Endodermal cell (in vitro differentiated cells): ENCODE measurements at regions not wholly inside any gene's neighbourhood (a gene's known extent, or its start where the extent isn't known, plus 50 kb on each side); places are given as distances from the start of the nearest gene placed in this dataset.
A peak's percentile ranks its signal among the peaks of the same experiment; 100 is the strongest.
"Not testable (repeated sequence)": the region's sequence is repeated elsewhere in the genome, so short reads cannot be mapped to it uniquely, and the experiment has no call there.

Experiments
- DNase-seq: peaks from one replicate; pipeline ENCODE4 v3.0.0-alpha.2; 2017
- H3K27ac ChIP-seq: 2 replicates; pipeline ENCODE4 v1.5.1; 2013; ENCODE audit warnings: mild to moderate bottlenecking, low read depth, low read length, moderate library complexity
- H3K27me3 ChIP-seq: 2 replicates; pipeline ENCODE4 v1.6.1; 2013; ENCODE audit warnings: mild to moderate bottlenecking, low read length, moderate library complexity; ENCODE audit not compliant: insufficient read depth, control insufficient read depth, poor library complexity, severe bottlenecking
- H3K36me3 ChIP-seq: 2 replicates; pipeline ENCODE4 v1.7.0; 2013; ENCODE audit warnings: mild to moderate bottlenecking, low read length, moderate library complexity; ENCODE audit not compliant: control insufficient read depth, insufficient read depth
- H3K4me1 ChIP-seq: one replicate; pipeline ENCODE4 v1.7.0; 2013; ENCODE audit warnings: low read length; ENCODE audit not compliant: control insufficient read depth, insufficient read depth
- H3K4me3 ChIP-seq: 2 replicates; pipeline ENCODE4 v1.5.1; 2013; ENCODE audit warnings: mild to moderate bottlenecking, low read length, moderate library complexity
- H3K9ac ChIP-seq: 2 replicates; pipeline ENCODE4 v1.6.1; 2013; ENCODE audit warnings: mild to moderate bottlenecking, low read length, moderate library complexity; ENCODE audit not compliant: poor library complexity, severe bottlenecking; ENCODE audit errors: extremely low read depth
- H3K9me3 ChIP-seq: 2 replicates; pipeline ENCODE4 v1.6.1; 2013; ENCODE audit warnings: mild to moderate bottlenecking, low read length, moderate library complexity; ENCODE audit not compliant: control insufficient read depth
- H3K27ac Mint-ChIP-seq: 2 replicates; pipeline ENCODE4 v1.8.0; 2020; ENCODE audit warnings: mixed read lengths
- H3K27me3 Mint-ChIP-seq: 2 replicates; pipeline ENCODE4 v1.8.0; 2021; ENCODE audit warnings: mild to moderate bottlenecking, mixed read lengths; ENCODE audit not compliant: insufficient read depth
- H3K36me3 Mint-ChIP-seq: 2 replicates; pipeline ENCODE4 v1.8.0; 2020; ENCODE audit warnings: low read depth, mixed read lengths
- H3K4me1 Mint-ChIP-seq: 2 replicates; pipeline ENCODE4 v1.8.0; 2020; ENCODE audit warnings: mixed read lengths
- H3K4me3 Mint-ChIP-seq: 2 replicates; pipeline ENCODE4 v1.8.0; 2020; ENCODE audit warnings: mild to moderate bottlenecking, moderate library complexity, mixed read lengths
- H3K9me3 Mint-ChIP-seq: 2 replicates; pipeline ENCODE4 v1.8.0; 2020; ENCODE audit warnings: mild to moderate bottlenecking, mixed read lengths
- WGBS, 2 experiments: methylation state at CpG; one replicate each; pipeline versions ENCODE4 v1.1.5 to v1.1.7; 2013; ENCODE audit warnings: missing lambda C conversion rate in 2 of 2, mixed read lengths in 1 of 2; ENCODE audit not compliant: insufficient coverage in 1 of 2, insufficient read length in 1 of 2; 5-methylcytosine and 5-hydroxymethylcytosine counted together

GRCh38 chr14:19162034-19162706, 194.9 kb downstream of the POTEM start:
- not testable (repeated sequence) for H3K27me3 ChIP-seq, H3K4me1 Mint-ChIP-seq, H3K27ac ChIP-seq, H3K9ac ChIP-seq, H3K27ac Mint-ChIP-seq, H3K4me3 Mint-ChIP-seq, H3K27me3 Mint-ChIP-seq, H3K36me3 Mint-ChIP-seq, H3K4me3 ChIP-seq, H3K36me3 ChIP-seq, H3K4me1 ChIP-seq
- peaks cover 12% of the 10 kb centered on the region for H3K9me3 ChIP-seq
- DNase-seq = peak; percentile 10
- H3K9me3 Mint-ChIP-seq = peaks cover 36% of the 10 kb centered on the region
- WGBS, 2 experiments = 60 to 61% methylated on average over 5 of the region's 7 CpGs

DNA sequence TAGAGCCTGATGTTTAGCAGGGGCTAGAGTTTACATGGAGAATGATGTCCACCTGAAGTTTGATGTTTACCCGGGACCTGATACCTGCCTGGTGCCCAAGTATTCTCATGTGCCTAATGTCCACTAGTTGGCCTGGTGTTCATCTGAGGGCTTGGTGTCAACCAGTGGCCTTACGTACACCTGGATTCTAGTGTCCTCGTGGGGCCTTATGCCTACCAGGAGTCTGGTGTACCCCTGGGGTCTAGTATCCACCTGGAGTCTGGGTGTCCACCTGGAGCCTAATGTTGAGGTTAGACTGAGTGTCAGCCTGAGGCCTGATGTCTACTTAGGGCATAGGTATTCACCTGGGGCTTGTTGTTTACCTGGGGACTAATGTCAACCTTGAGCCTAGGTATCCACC, 195.7 kb downstream of the POTEM start:
- H3K27me3 ChIP-seq, H3K4me3 ChIP-seq, H3K27me3 Mint-ChIP-seq, H3K4me1 ChIP-seq, H3K36me3 ChIP-seq, DNase-seq, H3K36me3 Mint-ChIP-seq, H3K9ac ChIP-seq, H3K4me1 Mint-ChIP-seq, H3K4me3 Mint-ChIP-seq, H3K27ac Mint-ChIP-seq, H3K27ac ChIP-seq: not testable (repeated sequence)
- peaks cover 41% of the 10 kb centered on the region for H3K9me3 Mint-ChIP-seq
- WGBS, 2 experiments = 60% methylated on average over 2 of the region's 3 CpGs; no CpG with 5 or more reads in 1 of the 2 experiments
- peaks cover 19% of the 10 kb centered on the region for H3K9me3 ChIP-seq

DNA sequence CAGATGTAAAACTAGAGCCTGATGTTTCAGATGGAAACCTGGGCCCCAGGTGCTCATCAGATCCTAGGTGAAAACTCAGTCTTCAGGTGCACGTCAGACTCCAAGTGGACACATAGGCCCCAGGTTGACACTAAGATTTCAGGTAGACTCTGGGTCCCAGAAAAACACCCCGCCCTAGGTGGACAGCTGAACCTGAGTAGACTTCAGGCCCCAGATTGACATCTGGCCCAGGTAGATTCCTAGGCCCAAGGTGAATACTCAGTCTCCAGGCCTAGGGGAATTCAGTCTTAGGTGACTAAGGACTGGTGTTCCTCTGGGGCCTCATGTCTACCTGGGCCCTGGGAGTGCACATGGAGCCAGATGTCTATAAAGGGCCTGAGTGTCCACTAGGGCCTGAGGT, 196.7 kb downstream of the POTEM start:
- not testable (repeated sequence) for H3K36me3 ChIP-seq, H3K9ac ChIP-seq, H3K4me3 Mint-ChIP-seq, H3K27ac ChIP-seq, H3K4me1 Mint-ChIP-seq, H3K27me3 Mint-ChIP-seq, H3K4me1 ChIP-seq, DNase-seq, H3K4me3 ChIP-seq, H3K27me3 ChIP-seq, H3K27ac Mint-ChIP-seq, H3K36me3 Mint-ChIP-seq
- H3K9me3 ChIP-seq = peaks cover 26% of the 10 kb centered on the region
- H3K9me3 Mint-ChIP-seq = peaks cover 47% of the 10 kb centered on the region
- 56 to 66% methylated on average over 2 of the region's 2 CpGs for WGBS, 2 experiments

DNA sequence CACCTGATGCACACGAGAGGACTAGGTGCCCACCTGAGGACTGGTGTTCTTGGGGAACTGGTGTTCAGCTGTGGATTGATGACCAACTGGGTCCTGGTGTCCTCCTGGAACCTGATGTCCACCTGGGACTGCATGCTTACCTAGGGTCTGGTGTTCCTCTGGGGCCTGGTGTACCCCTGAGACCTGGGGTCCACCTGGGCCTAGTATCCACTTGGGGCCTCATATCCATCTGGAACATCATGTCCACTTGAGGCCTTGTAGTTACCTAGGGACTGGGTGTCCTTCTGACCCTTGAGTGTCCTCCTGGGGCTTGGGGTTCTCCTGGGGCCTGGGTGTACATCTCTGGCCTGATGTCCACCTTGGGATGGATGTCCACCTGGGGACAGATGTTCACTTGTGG, 197.2 kb downstream of the POTEM start:
- H3K36me3 Mint-ChIP-seq, H3K27ac ChIP-seq, H3K4me3 Mint-ChIP-seq, H3K4me1 ChIP-seq, H3K27me3 Mint-ChIP-seq, H3K27me3 ChIP-seq, DNase-seq, H3K4me3 ChIP-seq, H3K36me3 ChIP-seq, H3K27ac Mint-ChIP-seq, H3K4me1 Mint-ChIP-seq, H3K9ac ChIP-seq: not testable (repeated sequence)
- peaks cover 29% of the 10 kb centered on the region for H3K9me3 ChIP-seq
- no CpG with 5 or more reads among the region's 1 CpG for WGBS, 2 experiments
- H3K9me3 Mint-ChIP-seq = peaks cover 49% of the 10 kb centered on the region

DNA sequence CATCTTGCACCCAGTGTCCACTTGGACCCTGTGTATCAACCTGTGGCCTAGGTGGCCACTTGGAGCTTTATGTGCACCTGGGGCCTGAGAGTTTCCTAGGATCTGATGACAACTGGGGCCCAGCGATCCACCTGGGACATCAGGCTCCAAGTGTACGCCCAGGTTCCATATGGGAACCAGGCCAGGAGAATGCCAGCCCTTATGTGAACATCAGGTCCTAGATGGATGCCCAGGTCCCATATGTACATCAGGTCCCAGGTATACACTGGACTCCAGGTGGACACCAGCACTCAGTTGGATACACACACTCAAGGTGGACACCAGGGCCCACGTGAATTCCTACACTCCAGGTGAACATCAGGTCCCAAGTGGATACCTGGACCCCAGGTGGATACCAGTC, 198.8 kb downstream of the POTEM start:
- H3K9me3 ChIP-seq = peaks cover 35% of the 10 kb centered on the region
- H3K4me1 Mint-ChIP-seq = not testable (repeated sequence)

DNA sequence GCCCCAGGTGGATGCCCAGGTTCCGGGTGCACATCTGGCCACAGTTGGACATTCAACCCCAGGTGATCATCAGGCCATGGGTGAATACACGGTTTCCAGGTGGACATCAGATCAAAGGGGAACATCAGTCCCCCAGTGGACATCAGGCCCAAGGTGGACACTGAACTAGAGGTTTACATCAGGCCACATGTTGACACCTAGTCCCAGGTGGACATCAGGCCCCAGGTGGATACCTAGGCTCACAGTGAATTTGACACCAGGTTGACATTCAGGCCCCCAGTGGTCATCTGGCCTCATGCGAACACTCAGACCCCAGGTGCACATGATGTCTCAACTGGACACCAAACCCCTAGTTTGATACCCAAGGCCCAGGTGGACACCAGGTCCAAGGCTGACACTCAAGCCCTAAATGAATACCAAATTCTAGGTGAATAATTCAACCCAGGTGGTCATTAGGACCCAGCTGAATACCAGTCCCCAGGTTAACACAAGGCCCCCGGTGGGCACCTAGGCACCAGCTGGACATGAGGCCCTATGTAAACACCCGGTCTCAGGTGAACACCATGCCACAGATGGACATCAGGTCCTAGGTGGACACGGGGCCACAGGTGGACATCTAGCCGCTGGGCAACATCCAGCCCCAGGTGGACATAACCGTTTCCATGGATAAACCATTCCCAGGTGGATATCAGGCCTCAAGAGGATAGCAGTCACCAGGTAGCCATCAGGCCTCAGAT, 200.4 kb downstream of the POTEM start:
- H3K9me3 ChIP-seq = peaks cover 33% of the 10 kb centered on the region
- H3K27ac Mint-ChIP-seq, H3K4me3 ChIP-seq, DNase-seq, H3K4me3 Mint-ChIP-seq, H3K4me1 ChIP-seq, H3K27me3 Mint-ChIP-seq, H3K36me3 ChIP-seq, H3K27me3 ChIP-seq, H3K27ac ChIP-seq, H3K4me1 Mint-ChIP-seq, H3K36me3 Mint-ChIP-seq, H3K9ac ChIP-seq: not testable (repeated sequence)
- peaks cover 40% of the 10 kb centered on the region for H3K9me3 Mint-ChIP-seq
- 80 to 85% methylated on average over 7 to 8 of the region's 8 CpGs for WGBS, 2 experiments

More for the DNA sequence above, 198.8 kb downstream of the POTEM start:
- H3K36me3 ChIP-seq, H3K9ac ChIP-seq, DNase-seq, H3K27ac Mint-ChIP-seq, H3K27ac ChIP-seq, H3K4me3 Mint-ChIP-seq, H3K36me3 Mint-ChIP-seq, H3K27me3 ChIP-seq, H3K4me1 ChIP-seq, H3K4me3 ChIP-seq, H3K27me3 Mint-ChIP-seq: not testable (repeated sequence)
- WGBS, 2 experiments = 86% methylated on average over 2 of the region's 3 CpGs; no CpG with 5 or more reads in 1 of the 2 experiments
- H3K9me3 Mint-ChIP-seq = peaks cover 53% of the 10 kb centered on the region

DNA sequence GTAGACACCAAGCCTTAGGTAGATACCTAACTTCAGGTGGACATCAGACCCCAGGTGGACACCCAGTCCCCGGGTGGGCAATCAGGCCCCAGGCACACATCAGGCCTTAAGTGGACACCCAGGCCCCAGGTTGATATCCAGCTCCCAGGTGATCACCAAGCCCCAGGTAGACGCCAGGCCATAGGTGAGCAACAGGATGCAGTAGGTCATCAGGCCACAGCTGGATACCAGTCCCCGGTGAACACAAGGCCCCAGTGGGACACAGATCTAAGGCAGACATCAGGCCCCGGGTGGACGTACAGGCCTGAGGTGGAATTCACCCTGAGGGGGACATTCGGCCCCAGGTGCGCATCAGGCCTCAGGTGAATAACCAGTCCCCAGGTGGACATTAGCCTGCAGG, 201.0 kb downstream of the POTEM start:
- peaks cover 36% of the 10 kb centered on the region for H3K9me3 ChIP-seq
- WGBS, 2 experiments = 86 to 90% methylated on average over 2 to 6 of the region's 7 CpGs
- not testable (repeated sequence) for H3K36me3 ChIP-seq, H3K36me3 Mint-ChIP-seq, H3K27me3 Mint-ChIP-seq, H3K4me1 ChIP-seq, H3K4me1 Mint-ChIP-seq, DNase-seq, H3K27ac ChIP-seq, H3K4me3 ChIP-seq, H3K4me3 Mint-ChIP-seq, H3K27ac Mint-ChIP-seq, H3K9ac ChIP-seq, H3K27me3 ChIP-seq
- peaks cover 44% of the 10 kb centered on the region for H3K9me3 Mint-ChIP-seq
